ENCODE measurements at regions not wholly inside any gene's neighbourhood (a gene's known extent, or its start where the extent isn't known, plus 50 kb on each side); places are given as distances from the start of the nearest gene placed in this dataset.

GRCh38 chr5:62969409-62970120 lies 390.9 kb downstream of the LRRC70 start:
- intact Hi-C loops (cut with DNase I) = no loop called here
- no peak for DNase-seq

- intact Hi-C loops (cut with DNase I) = no loop called here
- DNase-seq = no peak
These were observed 385.8 kb downstream of the LRRC70 start for GRCh38 chr5:62964428-62964827.

- DNase-seq = no peak
- intact Hi-C loops (cut with DNase I) = no loop called here
These were observed 382.2 kb downstream of the LRRC70 start for GRCh38 chr5:62960781-62961180.

GRCh38 chr5:62956597-62956996 lies 378.0 kb downstream of the LRRC70 start:
- intact Hi-C loops (cut with DNase I) = no loop called here
- DNase-seq = no peak

- intact Hi-C loops (cut with DNase I) = no loop called here
- no peak for DNase-seq
These were observed 376.0 kb downstream of the LRRC70 start for GRCh38 chr5:62954578-62954977.

GRCh38 chr5:62948301-62948700 lies 369.7 kb downstream of the LRRC70 start:
- intact Hi-C loops (cut with DNase I) = no loop called here
- DNase-seq = no peak

GRCh38 chr5:62942384-62942783 lies 363.8 kb downstream of the LRRC70 start:
- no peak for DNase-seq
- intact Hi-C loops (cut with DNase I) = no loop called here

- no peak for DNase-seq
- intact Hi-C loops (cut with DNase I) = no loop called here
These were observed 360.3 kb downstream of the LRRC70 start for GRCh38 chr5:62938927-62939326.

- intact Hi-C loops (cut with DNase I) = no loop called here
- no peak for DNase-seq
These were observed 359.3 kb downstream of the LRRC70 start for GRCh38 chr5:62937661-62938558.

GRCh38 chr5:62935660-62936059 lies 357.0 kb downstream of the LRRC70 start:
- DNase-seq = no peak
- intact Hi-C loops (cut with DNase I) = no loop called here

GRCh38 chr5:62934319-62934718 lies 355.7 kb downstream of the LRRC70 start:
- intact Hi-C loops (cut with DNase I) = no loop called here
- no peak for DNase-seq

- no peak for DNase-seq
- intact Hi-C loops (cut with DNase I) = no loop called here
These were observed 354.6 kb downstream of the LRRC70 start for GRCh38 chr5:62933261-62933660.

GRCh38 chr5:62931153-62931950 lies 352.7 kb downstream of the LRRC70 start:
- DNase-seq = no peak
- intact Hi-C loops (cut with DNase I) = no loop called here

GRCh38 chr5:62922191-62922590 lies 343.6 kb downstream of the LRRC70 start:
- intact Hi-C loops (cut with DNase I) = no loop called here
- no peak for DNase-seq

GRCh38 chr5:62920856-62921255 lies 342.2 kb downstream of the LRRC70 start:
- intact Hi-C loops (cut with DNase I) = no loop called here
- no peak for DNase-seq

- no peak for DNase-seq
- intact Hi-C loops (cut with DNase I) = no loop called here
These were observed 330.7 kb downstream of the LRRC70 start for GRCh38 chr5:62909326-62909725.

- intact Hi-C loops (cut with DNase I) = no loop called here
These were observed 323.5 kb downstream of the LRRC70 start for GRCh38 chr5:62902126-62902525.

GRCh38 chr5:62900976-62901375 lies 322.4 kb downstream of the LRRC70 start:
- DNase-seq = no peak
- intact Hi-C loops (cut with DNase I) = no loop called here

More at GRCh38 chr5:62902126-62902525, 323.5 kb downstream of the LRRC70 start:
- DNase-seq = no peak

GRCh38 chr5:62896121-62896893 lies 317.7 kb downstream of the LRRC70 start:
- no peak for DNase-seq
- intact Hi-C loops (cut with DNase I) = no loop called here

Data from head of caudate nucleus (tissue), 42 donors.